GM10248 (cell line): ENCODE measurements at regions not wholly inside any gene's neighbourhood (a gene's known extent, or its start where the extent isn't known, plus 50 kb on each side); places are given as distances from the start of the nearest gene placed in this dataset.
"Not testable (repeated sequence)": the region's sequence is repeated elsewhere in the genome, so short reads cannot be mapped to it uniquely, and the experiment has no call there.

Experiments
- CTCF ChIA-PET: fragments of 300-600 bp; sonication (Branson Sonifier 250); formaldehyde crosslinking; extraction: SDS; loops from one replicate; lab custom pipeline; 2021; ENCODE audit warnings: antibody characterized with exemption; lab: Yijun Ruan, JAX
- POLR2A ChIA-PET: fragments of 350-650 bp; sonication (Branson Sonifier 250); formaldehyde crosslinking; extraction: SDS; loops from one replicate; lab custom pipeline; 2020; ENCODE audit warnings: antibody characterized with exemption; lab: Yijun Ruan, JAX
- DNase-seq: peaks from one replicate; pipeline ENCODE4 v3.0.0; 2012; ENCODE audit errors: extremely low spot score
- TF ChIP-seq, protein P1 (sequence below): IDR thresholded peaks from 2 replicates; pipeline ENCODE4 v1.5.1; 2012; ENCODE audit warnings: mild to moderate bottlenecking, low read depth; ENCODE audit errors: extremely low read depth, missing control alignments, control extremely low read depth

DNA sequence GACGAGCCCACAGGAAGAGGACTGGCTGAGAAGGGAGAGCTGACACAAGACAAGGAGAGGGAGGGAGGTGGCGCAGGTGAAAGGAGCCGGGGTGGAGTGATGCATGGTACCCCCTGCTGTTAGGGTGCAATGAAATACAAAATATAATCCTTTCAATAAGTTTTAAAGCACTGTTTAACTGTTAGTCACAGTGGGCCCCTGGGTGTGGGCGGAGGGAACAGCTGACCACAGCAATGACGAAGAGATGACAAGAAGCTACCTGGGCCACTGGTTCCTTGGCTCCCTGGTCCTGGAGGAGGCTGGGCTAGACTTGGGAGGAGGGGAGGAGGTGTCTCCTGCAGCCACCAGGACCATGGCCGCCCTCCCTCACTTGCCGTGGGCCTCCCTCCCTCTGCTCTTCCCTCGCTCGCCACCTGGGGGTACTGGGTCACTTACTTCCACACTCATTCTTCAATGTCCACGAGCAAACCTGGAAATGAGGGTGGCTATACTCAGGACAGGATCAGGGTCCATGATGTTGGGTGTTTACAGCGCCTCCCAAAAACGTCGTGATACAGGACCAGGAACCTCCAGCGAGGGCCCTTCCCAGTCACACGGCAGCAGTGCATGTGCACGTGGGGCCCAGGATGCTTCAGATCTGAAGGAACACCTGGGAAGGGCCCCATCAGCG is 196.1 kb downstream of the ANKRD30B start:
- ChIA-PET CTCF (no interaction called here), POLR2A (no interaction called here)
- DNase-seq: no peak
- TF ChIP-seq, protein P1, sequence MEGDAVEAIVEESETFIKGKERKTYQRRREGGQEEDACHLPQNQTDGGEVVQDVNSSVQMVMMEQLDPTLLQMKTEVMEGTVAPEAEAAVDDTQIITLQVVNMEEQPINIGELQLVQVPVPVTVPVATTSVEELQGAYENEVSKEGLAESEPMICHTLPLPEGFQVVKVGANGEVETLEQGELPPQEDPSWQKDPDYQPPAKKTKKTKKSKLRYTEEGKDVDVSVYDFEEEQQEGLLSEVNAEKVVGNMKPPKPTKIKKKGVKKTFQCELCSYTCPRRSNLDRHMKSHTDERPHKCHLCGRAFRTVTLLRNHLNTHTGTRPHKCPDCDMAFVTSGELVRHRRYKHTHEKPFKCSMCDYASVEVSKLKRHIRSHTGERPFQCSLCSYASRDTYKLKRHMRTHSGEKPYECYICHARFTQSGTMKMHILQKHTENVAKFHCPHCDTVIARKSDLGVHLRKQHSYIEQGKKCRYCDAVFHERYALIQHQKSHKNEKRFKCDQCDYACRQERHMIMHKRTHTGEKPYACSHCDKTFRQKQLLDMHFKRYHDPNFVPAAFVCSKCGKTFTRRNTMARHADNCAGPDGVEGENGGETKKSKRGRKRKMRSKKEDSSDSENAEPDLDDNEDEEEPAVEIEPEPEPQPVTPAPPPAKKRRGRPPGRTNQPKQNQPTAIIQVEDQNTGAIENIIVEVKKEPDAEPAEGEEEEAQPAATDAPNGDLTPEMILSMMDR: no peak

DNA sequence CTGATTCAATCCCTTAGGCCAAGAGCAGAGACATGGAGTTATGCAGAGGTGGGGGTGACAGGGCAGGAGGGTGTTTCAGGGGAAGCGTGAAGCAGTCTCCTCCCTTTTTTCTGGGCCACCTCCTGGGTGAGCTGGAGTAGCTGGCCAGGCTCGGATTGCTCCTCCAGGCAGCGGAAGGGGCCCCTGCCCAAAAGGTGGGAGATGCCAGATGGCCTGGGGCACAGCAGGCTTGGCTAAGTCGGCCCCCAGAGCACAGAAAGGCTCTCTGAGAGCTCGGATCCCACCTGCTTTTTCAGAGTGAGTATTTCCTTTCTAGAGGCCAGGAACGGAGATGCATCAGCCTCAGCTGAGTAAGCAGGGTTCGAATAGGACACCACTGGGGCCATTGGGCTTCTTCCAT is 196.9 kb downstream of the ANKRD30B start:
- ChIA-PET POLR2A (no interaction called here), CTCF (no interaction called here)
- DNase-seq: no peak
- TF ChIP-seq, protein P1: no peak

DNA sequence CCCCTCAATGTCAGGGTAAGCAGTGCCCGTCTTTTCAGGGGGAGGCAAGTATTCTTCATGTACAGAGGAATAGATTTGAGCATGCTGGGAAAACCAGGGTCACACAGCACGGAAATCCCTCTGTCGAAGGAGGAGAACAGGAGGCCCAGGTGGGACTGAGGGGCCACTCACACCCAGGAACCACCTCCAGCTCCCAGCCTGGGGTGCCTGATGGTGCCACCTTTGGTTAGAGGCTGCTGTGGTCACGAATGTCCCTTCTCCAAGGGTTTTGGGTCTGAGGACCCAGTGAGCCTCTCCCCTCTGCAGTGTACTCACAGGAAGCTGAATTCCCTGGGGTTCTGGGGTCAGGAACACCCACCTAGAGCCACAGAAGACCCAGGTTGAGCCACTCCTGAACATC is 197.3 kb downstream of the ANKRD30B start:
- ChIA-PET POLR2A (no interaction called here), CTCF (no interaction called here)
- TF ChIP-seq, protein P1: no peak
- DNase-seq: no peak

DNA sequence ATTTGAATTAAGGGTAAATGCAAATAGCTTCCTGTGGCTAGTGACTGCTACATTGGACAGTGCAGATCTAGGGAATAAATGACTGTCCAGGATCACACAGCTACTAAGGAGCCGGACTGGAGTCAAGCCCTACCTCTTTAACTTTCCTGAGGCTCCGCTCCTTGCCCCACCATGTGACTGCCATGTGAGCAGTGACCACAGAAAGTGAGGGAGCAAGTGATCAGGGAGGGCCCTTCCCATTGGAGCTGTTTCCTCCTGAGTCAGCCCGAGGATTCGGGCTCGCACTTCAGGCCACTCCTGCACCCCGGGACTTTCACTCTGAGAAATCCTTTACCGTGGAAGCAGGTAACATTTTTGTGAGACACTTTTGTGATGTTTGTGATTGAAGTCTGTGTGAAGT is 198.0 kb downstream of the ANKRD30B start:
- DNase-seq: no peak
- POLR2A ChIA-PET: no interaction called here
- CTCF ChIA-PET: no interaction called here
- TF ChIP-seq, protein P1: no peak

DNA sequence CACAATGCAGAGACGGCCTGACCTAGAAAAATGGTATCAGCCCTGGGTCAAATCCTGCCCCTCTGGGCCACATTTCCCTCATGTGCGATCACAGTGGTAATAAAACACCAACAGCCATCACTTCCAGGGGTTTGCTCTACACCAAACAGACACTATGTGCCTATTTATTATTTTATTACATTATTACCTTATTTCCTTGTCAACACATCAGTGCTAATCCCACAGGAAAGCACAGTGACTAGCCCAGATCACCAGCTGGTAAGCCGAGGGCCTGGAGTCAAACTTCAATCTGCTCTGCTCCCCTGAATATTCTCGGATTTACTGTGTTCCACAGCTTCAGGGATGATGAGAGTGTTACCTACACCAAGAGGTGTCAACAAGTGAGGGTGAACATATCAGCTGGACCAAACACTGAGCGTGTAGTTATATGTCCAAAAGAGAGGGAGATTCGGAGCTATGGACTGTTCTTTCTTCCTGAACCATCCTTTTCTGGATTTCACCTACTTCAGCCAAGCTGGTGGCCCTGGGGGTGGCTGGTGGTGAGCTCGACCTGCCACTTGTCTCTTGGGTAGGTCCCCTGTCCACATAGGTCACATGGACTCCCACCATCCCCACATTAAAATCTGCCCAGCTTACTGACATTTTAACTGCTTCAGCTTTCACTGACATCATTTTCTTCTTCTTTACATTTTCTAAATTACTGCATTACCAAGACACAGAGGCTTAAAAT is 198.9 kb downstream of the ANKRD30B start:
- DNase-seq, CTCF ChIA-PET, POLR2A ChIA-PET: not testable (repeated sequence)

DNA sequence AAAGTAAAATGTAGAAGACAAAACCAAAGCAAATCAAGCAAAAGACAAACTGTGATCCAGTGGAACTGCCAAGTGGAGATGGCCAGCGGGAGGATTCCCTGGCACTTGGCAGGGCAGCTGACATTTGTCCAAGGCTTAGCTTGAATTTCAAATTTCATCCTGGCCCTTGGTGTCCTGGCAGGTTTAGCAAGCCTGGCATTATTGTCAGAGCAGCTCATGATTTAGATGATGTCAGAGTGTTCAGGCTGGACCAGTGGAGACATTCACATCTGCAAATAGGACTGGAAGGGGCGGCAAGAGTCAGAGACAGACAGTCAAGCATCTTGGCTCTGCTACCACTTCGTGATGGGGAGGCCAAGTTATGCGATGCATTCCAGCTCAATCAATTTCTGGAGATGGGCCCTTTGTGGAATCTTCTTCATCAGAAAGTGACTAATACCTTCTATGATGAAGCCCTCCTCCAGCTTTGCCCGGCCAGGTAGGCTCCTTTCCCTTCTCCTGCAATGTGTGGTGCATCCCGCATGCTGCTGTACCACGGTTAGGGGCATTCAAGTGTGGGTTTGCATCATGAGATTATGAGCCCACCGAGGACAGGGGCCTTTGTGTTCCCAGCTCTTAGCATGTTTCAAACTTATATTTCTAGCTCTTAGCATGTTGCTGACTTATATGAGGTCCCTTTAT is 199.7 kb downstream of the ANKRD30B start:
- POLR2A ChIA-PET: no interaction called here
- no peak for DNase-seq
- TF ChIP-seq, protein P1: no peak
- CTCF ChIA-PET: no interaction called here

DNA sequence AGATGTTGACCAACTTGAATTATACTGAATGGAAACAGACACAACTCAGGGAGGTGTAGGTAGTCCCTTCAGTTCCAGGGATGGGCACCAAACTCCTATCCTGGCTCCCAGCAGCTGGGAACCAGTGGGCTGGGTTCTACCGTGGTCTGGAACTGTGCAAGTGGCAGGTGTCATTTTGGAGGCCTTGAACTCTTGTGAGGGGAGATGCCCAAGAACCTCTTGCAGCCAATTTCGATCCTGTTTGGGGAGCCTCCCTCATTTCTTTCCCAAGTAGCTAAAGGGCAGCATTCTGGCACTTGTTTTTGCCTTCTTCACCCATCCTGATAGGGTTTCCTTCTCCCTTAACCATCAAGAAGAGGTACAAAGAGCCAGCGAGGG is 200.2 kb downstream of the ANKRD30B start:
- ChIA-PET POLR2A (no interaction called here), CTCF (no interaction called here)
- no peak for DNase-seq
- TF ChIP-seq, protein P1: no peak
